ENCODE measurements at regions not wholly inside any gene's neighbourhood (a gene's known extent, or its start where the extent isn't known, plus 50 kb on each side); places are given as distances from the start of the nearest gene placed in this dataset.

DNA sequence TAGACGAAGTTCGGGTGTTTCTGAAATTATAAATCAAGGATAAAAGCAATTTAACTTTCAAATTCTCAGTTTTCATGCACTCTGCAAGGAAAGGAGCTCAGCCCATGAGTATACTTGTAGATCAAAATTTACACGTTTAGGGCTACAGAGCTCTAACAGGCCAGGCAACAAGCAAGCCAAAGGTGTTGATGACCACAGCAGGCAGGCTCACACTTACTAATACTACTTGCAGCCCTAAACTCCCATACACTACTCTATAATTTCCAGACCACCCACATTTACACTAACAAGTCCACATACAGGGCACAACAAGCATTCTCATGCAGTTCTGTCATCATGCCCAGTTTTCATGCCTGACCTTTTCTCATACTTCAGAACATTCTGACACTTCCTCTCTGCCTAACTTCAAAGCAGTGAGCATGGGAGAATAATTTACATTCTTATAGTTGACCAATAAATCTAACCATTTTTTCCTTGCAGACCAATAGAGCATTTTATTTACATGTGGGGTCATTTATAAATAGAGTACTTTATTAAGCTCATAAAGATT, 124.7 kb upstream of the FRMD4B start:
- H3K4me1 Mint-ChIP-seq (ENCODE audit: low read depth), result no peaks in the 10 kb centered on the region
- H3K9me3 Mint-ChIP-seq, result no peaks in the 10 kb centered on the region
- no peak overlapping the region for H3K27ac Mint-ChIP-seq
- no peaks in the 10 kb centered on the region for H3K36me3 Mint-ChIP-seq (ENCODE audit: low read depth)
- no peak overlapping the region for H3K4me3 Mint-ChIP-seq
- H3K27me3 Mint-ChIP-seq (ENCODE audit: low read depth), result peaks cover 4% of the 10 kb centered on the region

DNA sequence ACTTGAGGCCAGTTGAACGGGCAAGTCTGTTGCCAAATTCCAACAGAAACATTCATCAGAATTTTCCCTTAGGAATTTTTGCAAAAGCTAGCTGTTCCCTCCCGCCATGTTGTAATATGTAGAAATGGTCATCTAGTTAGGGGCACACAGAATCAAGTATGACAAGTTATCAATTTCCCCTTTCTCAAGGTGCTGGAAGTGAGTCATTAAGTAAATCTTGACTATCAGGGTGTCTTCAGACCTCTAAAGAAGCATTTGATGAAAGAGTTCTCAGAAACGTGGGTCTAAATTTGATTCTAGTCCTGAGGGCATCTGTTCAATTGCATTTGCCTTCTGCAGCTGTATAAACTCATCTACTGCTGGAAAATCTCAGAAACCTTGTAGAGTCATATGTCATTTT, 123.4 kb upstream of the FRMD4B start:
- Mint-ChIP-seq H3K27ac (no peak overlapping the region), H3K27me3 (ENCODE audit: low read depth) (peaks cover 4% of the 10 kb centered on the region), H3K4me3 (no peak overlapping the region), H3K36me3 (ENCODE audit: low read depth) (no peaks in the 10 kb centered on the region), H3K4me1 (ENCODE audit: low read depth) (no peaks in the 10 kb centered on the region), H3K9me3 (no peaks in the 10 kb centered on the region)

DNA sequence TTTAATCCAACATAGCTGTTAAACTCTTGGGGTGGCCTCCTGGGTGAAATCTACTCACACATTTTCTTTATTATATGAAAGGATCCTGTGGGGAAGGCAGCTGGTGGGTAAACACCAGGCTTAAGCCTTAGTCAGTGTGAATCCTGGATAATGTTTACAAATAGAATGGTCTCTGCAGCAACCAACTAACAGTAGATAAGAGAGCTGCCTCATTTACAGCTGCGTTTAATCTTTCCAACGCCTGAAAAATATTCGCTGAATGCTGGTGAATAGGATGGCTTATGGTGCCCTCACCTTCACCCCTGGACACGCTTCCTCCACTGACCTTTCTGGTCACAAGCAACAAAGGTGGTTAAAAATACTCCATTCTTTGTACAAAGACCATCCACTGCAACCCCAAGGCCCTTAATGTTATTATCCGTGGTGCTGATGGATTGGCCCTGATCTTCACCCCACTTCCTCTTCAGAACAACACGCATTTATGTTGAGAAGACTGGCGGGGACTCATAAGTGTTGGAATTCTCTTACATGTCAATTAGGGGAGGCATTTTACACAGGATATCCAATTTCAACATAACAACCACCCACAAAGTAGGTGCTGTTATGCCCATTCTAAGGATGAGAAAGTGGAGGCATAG, 120.0 kb upstream of the FRMD4B start:
- Mint-ChIP-seq H3K4me1 (ENCODE audit: low read depth) (no peaks in the 10 kb centered on the region), H3K4me3 (no peak overlapping the region), H3K27ac (no peak overlapping the region), H3K9me3 (no peaks in the 10 kb centered on the region), H3K27me3 (ENCODE audit: low read depth) (no peaks in the 10 kb centered on the region), H3K36me3 (ENCODE audit: low read depth) (no peaks in the 10 kb centered on the region)

DNA sequence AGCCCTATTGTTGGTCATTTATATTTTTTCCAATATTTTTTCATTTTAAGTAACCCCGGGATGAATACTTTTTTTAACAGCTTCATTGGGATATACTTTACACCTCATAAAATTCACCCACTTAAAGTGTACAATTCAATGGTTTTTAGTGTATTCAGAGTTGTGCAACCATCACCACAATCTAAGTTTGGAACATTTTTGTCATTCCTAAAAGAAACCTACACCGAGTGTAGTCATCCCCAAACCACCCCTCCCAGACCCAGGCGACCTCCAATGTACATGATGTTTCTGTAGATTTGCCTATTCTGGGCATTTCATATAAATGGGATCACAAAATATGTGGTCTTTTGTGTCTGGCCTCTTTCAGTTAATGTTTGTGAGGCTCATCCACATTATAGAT, 118.3 kb upstream of the FRMD4B start:
- H3K27me3 Mint-ChIP-seq (ENCODE audit: low read depth), result no peaks in the 10 kb centered on the region
- H3K9me3 Mint-ChIP-seq, result no peaks in the 10 kb centered on the region
- H3K36me3 Mint-ChIP-seq (ENCODE audit: low read depth), result no peaks in the 10 kb centered on the region

DNA sequence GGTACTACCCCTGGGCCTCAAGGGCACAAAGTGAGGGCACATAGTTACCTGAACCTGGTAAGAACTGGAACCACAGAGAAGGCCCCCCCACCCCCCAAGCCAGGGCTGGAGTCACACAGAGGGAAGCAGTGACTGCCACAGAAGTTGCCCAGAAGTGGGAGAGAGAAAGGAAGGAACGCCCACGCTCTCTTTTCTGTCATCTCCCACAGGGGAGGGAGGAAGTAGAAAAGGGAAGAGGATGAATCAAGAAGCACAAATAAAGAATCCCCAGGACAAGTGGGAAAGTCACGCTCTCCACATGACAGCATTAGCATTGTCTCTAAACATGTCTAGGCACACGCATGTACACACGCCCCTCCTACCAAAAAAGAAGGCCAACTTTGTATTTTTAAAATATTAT, 114.7 kb upstream of the FRMD4B start:
- Mint-ChIP-seq H3K9me3 (no peaks in the 10 kb centered on the region), H3K4me3 (no peak overlapping the region), H3K36me3 (ENCODE audit: low read depth) (no peaks in the 10 kb centered on the region), H3K4me1 (ENCODE audit: low read depth) (no peaks in the 10 kb centered on the region), H3K27me3 (ENCODE audit: low read depth) (no peaks in the 10 kb centered on the region), H3K27ac (no peak overlapping the region)

More for the DNA sequence above, 118.3 kb upstream of the FRMD4B start:
- Mint-ChIP-seq H3K27ac (no peak overlapping the region), H3K4me3 (no peak overlapping the region), H3K4me1 (ENCODE audit: low read depth) (no peaks in the 10 kb centered on the region)

DNA sequence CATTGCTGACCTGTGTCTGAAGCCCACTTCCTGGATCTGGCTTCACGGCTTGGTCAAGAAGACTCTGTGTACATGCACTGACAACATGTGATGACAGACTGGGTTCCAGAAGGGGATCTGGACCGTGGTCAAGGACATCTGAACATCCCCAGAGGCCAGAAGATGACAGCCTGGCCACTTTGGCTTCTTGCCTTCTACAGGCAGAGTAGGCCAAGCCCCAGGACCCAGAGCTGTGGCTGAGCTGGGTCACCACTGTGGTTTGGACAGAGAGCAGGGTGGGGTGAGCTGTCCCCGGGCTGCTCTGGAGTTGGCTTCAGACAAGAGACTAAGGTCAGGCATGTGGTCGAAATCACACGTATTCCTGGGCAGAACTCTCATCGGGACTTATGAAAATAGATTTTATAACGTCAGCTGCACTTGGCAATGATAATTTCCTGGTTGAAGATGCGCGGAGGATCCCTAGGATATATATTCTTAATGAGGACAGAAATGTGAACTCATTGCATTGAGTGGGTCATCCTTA, 114.1 kb upstream of the FRMD4B start:
- no peak overlapping the region for H3K4me3 Mint-ChIP-seq
- no peak overlapping the region for H3K27ac Mint-ChIP-seq
- no peaks in the 10 kb centered on the region for H3K9me3 Mint-ChIP-seq
- no peaks in the 10 kb centered on the region for H3K36me3 Mint-ChIP-seq (ENCODE audit: low read depth)
- no peaks in the 10 kb centered on the region for H3K4me1 Mint-ChIP-seq (ENCODE audit: low read depth)
- no peaks in the 10 kb centered on the region for H3K27me3 Mint-ChIP-seq (ENCODE audit: low read depth)

DNA sequence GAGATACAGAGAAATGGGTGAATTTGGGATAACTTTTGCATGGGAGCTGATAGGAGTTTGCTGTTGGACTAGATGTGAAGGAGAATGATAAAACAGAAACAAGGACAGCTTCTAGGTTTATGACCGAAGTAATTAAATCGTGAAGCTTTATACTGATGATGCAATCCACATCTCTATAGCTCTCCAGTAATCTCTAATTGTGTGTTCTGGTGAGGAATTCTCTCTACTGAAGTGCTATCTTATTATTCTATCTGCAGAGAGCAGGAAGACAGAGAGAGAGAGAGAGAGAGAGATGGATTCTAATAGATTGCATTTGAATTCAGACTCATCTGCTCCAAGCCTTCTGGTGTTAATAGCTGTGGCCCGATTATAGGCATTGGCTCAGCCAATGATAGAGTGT, 113.5 kb upstream of the FRMD4B start:
- Mint-ChIP-seq H3K36me3 (ENCODE audit: low read depth) (no peaks in the 10 kb centered on the region), H3K9me3 (no peaks in the 10 kb centered on the region), H3K27ac (no peak overlapping the region), H3K4me3 (no peak overlapping the region), H3K4me1 (ENCODE audit: low read depth) (no peaks in the 10 kb centered on the region), H3K27me3 (ENCODE audit: low read depth) (no peaks in the 10 kb centered on the region)

DNA sequence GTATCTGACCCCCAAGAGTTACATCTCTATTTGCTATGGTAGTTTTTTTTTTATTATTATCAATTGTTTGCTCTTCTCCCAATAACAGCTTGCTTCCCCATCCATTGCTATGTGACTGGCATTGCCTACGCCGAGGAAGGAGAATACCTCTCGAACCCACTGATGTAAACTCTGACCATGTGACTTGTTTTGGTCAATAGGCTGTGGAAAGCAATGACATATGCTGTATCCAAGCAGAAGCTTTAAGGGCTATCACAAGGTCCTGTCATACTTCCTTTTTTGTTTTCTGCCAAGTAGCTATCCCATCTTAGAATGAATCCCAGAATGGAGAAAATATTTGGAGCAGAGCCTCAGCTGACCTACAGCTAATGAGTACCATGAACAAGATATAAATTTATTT, 111.0 kb upstream of the FRMD4B start:
- H3K36me3 Mint-ChIP-seq (ENCODE audit: low read depth), result no peaks in the 10 kb centered on the region
- no peaks in the 10 kb centered on the region for H3K9me3 Mint-ChIP-seq
- no peaks in the 10 kb centered on the region for H3K4me1 Mint-ChIP-seq (ENCODE audit: low read depth)
- no peak overlapping the region for H3K27ac Mint-ChIP-seq
- no peak overlapping the region for H3K4me3 Mint-ChIP-seq
- no peaks in the 10 kb centered on the region for H3K27me3 Mint-ChIP-seq (ENCODE audit: low read depth)

DNA sequence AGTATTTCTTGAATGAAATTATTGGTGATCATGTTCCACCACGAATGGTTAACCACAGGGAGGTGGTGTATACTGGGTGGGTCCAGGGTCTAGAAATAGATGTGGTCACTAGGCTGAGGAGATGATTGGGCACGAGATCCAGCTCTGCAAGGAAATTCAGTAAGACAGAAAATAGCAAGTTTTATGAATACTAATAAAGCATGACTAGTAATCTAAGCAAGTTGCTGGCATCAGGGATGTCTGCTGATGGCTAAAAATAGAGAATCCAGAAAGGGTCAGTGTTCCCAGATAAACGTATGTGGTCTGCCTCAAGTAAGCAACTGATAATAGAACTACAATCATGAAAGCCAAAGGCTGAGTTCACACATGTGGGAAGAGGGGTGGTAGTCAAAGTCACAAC, 108.3 kb upstream of the FRMD4B start:
- no peak overlapping the region for H3K27ac Mint-ChIP-seq
- H3K36me3 Mint-ChIP-seq (ENCODE audit: low read depth), result no peaks in the 10 kb centered on the region
- no peaks in the 10 kb centered on the region for H3K4me1 Mint-ChIP-seq (ENCODE audit: low read depth)
- H3K4me3 Mint-ChIP-seq, result no peak overlapping the region
- no peaks in the 10 kb centered on the region for H3K27me3 Mint-ChIP-seq (ENCODE audit: low read depth)
- H3K9me3 Mint-ChIP-seq, result no peaks in the 10 kb centered on the region

DNA sequence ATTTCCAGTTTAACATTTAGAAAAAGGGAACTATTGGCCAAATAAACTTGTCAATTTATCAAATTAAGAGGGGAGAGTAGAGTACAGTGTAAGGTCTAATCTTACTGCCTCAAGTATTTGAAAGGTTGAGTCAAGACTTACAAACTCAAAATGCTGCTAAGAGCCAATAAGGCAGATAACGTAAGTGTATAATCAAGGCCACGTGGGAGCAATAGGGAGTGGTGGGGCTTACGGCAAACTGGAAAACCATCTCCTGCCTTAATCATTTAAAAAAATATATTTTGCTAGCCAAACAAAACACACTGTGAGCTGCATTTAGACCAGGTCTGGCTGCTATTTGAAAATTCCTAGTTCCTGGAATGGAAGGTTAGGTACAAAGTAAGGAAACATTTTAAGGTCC, 107.3 kb upstream of the FRMD4B start:
- Mint-ChIP-seq H3K4me3 (no peak overlapping the region), H3K4me1 (ENCODE audit: low read depth) (no peaks in the 10 kb centered on the region), H3K27me3 (ENCODE audit: low read depth) (no peaks in the 10 kb centered on the region), H3K9me3 (no peaks in the 10 kb centered on the region), H3K27ac (no peak overlapping the region), H3K36me3 (ENCODE audit: low read depth) (no peaks in the 10 kb centered on the region)

DNA sequence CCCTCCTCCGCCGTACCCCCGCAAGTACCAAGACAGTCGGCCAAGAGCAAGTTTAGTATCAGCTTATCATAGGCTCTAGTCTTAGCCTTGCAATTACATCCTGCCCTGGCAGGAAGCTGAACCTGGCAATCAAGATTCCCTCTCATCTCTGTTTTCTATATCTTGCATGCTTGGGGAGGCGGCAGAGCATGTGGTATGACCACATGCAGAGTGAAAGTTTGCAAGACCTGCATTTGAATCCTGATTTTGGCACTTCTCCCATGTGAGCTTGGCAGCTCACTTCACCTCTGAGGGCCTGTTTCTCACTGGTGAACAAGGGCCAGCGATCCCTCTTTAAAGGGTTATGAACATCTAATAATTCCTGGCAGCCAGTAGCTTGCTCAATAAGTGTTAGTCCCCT, 106.1 kb upstream of the FRMD4B start:
- Mint-ChIP-seq H3K4me3 (no peak overlapping the region), H3K36me3 (ENCODE audit: low read depth) (no peaks in the 10 kb centered on the region), H3K27me3 (ENCODE audit: low read depth) (no peaks in the 10 kb centered on the region), H3K9me3 (no peaks in the 10 kb centered on the region), H3K4me1 (ENCODE audit: low read depth) (no peaks in the 10 kb centered on the region), H3K27ac (no peak overlapping the region)

DNA sequence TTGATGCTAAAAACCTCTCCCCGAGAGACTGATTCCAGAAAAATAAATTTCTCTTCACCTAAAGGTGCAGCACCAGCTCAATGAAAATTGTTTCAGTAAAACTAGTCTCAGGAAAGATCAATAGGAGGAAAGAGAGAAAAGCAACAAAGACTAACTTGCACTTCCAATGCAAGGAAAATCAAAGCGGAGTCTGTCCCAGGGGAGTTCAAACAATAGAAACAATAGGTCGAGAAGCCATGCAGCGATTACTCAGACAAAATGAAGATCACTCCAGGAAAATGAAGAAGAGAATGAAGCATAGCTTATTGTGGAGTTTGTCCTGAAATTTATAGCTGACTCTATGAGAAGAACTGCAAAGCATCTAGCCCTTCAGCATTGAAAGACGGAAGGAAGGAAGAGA, 105.1 kb upstream of the FRMD4B start:
- Mint-ChIP-seq H3K9me3 (no peaks in the 10 kb centered on the region), H3K27ac (no peak overlapping the region), H3K27me3 (ENCODE audit: low read depth) (no peaks in the 10 kb centered on the region), H3K4me1 (ENCODE audit: low read depth) (no peaks in the 10 kb centered on the region), H3K4me3 (no peak overlapping the region), H3K36me3 (ENCODE audit: low read depth) (no peaks in the 10 kb centered on the region)

DNA sequence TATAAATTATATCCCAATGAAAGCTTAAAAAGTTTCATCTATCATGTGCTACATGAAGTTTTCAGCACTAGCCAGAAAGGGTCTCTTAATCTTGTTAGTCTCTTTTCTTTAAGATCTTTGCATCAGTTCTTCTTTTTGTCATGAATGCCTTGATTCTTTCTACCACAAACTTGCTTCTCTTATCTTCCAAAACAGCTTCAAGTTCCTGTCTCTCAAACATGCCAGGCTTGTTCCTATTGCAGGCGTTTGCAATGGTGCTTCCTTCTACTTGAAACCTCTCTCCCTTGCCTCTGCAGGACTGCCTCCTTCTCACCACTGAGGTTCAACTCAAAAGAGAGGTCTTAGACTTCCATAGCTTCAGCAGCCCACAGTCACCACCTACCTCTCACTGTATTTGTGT, 104.3 kb upstream of the FRMD4B start:
- no peaks in the 10 kb centered on the region for H3K9me3 Mint-ChIP-seq
- no peaks in the 10 kb centered on the region for H3K36me3 Mint-ChIP-seq (ENCODE audit: low read depth)
- H3K4me3 Mint-ChIP-seq, result no peak overlapping the region
- H3K4me1 Mint-ChIP-seq (ENCODE audit: low read depth), result no peaks in the 10 kb centered on the region
- H3K27ac Mint-ChIP-seq, result no peak overlapping the region
- H3K27me3 Mint-ChIP-seq (ENCODE audit: low read depth), result no peaks in the 10 kb centered on the region

DNA sequence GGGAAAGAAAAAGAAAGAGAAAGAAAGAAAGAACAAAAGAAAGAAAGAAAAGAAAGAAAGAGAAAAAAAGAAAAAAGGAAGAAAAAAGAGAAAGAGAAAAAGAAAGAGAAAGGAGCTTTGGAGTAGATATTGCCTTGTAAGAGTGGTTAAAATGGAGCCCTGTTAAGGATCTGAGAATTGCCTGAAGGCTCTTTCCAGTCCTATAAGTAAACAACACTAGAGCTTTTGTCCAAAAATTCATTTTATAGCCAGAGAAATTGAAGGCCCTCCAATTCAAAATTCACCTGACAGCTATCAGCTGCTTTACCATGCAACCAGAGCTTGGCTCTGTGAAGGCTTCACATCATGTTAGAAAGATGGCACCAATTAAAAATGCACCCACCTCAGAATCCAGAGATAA, 102.1 kb upstream of the FRMD4B start:
- Mint-ChIP-seq H3K9me3 (no peaks in the 10 kb centered on the region), H3K4me1 (ENCODE audit: low read depth) (no peaks in the 10 kb centered on the region), H3K36me3 (ENCODE audit: low read depth) (no peaks in the 10 kb centered on the region)

DNA sequence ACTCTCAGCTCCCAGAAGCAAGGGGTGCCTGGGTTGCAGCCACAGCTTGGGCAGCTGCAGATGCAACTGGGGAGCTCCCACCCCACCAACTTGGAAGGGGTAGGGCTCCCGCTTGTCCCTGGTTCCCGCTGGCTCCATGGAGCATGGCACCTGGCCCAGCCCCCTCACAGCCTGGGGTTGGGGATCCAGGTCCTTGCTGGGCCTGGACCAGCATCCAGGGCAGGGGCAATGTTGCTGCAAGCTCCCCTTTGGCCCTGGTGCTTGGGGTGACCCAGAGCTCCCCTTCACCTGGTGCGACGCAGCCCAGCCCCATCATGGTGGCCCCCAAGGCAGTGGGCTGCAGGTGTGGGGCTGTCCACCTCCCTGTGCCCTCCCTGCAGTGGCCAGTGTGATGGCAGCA, 99.6 kb upstream of the FRMD4B start:
- H3K27me3 Mint-ChIP-seq (ENCODE audit: low read depth), result peaks cover 3% of the 10 kb centered on the region
- no peak overlapping the region for H3K27ac Mint-ChIP-seq

More for the DNA sequence above, 102.1 kb upstream of the FRMD4B start:
- Mint-ChIP-seq H3K4me3 (no peak overlapping the region), H3K27ac (no peak overlapping the region), H3K27me3 (ENCODE audit: low read depth) (no peaks in the 10 kb centered on the region)

More for the DNA sequence above, 99.6 kb upstream of the FRMD4B start:
- Mint-ChIP-seq H3K36me3 (ENCODE audit: low read depth) (no peaks in the 10 kb centered on the region), H3K9me3 (no peaks in the 10 kb centered on the region), H3K4me3 (no peak overlapping the region), H3K4me1 (ENCODE audit: low read depth) (no peaks in the 10 kb centered on the region)

All from T-helper 1 cell treated with Interleukin-12 subunit alpha and Interleukin-12 subunit beta and Interleukin-4 antibody, amounts not matched to agents 30 μg/mL and 1 μg/mL, for 36 hours (primary cell).